AG09309 (cell line): ENCODE measurements at regions not wholly inside any gene's neighbourhood (a gene's known extent, or its start where the extent isn't known, plus 50 kb on each side); places are given as distances from the start of the nearest gene placed in this dataset.

Experiments
- DNase-seq: peaks from one replicate; pipeline ENCODE4 v3.0.0-alpha.2; 2010; ENCODE audit warnings: low read depth
- H3K4me3 ChIP-seq: 2 replicates; pipeline ENCODE4 v1.5.1; 2011; ENCODE audit warnings: mild to moderate bottlenecking, low read depth, low read length, moderate library complexity; ENCODE audit not compliant: control insufficient read depth
- TF ChIP-seq, protein P1 (sequence below): IDR thresholded peaks from 2 replicates; pipeline ENCODE4 v1.5.1; 2011; ENCODE audit warnings: mild to moderate bottlenecking, low read depth, low read length, inconsistent platforms; ENCODE audit not compliant: insufficient read depth, control insufficient read depth; ENCODE audit errors: missing control alignments

DNA sequence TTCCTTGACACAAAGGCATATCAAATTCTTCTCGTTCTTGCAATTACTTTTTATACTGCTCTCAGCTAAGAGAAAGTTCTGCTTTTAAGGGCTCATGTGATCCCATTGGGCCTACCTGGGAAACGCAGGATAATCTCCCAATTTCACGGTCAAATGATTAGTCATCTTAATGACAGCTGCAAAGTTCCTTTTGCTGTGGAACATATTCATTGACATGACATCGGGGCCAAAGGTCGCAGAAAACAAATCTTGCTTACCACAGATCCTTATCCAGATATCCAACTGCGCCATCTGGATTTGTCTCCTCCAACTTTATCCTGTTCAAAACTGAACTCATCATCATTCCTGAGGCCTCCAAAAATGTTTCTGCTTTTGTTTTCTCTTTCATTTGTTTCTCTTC is 1085.6 kb upstream of the WWC1 start:
- no peak overlapping the region for H3K4me3 ChIP-seq
- TF ChIP-seq, protein P1, sequence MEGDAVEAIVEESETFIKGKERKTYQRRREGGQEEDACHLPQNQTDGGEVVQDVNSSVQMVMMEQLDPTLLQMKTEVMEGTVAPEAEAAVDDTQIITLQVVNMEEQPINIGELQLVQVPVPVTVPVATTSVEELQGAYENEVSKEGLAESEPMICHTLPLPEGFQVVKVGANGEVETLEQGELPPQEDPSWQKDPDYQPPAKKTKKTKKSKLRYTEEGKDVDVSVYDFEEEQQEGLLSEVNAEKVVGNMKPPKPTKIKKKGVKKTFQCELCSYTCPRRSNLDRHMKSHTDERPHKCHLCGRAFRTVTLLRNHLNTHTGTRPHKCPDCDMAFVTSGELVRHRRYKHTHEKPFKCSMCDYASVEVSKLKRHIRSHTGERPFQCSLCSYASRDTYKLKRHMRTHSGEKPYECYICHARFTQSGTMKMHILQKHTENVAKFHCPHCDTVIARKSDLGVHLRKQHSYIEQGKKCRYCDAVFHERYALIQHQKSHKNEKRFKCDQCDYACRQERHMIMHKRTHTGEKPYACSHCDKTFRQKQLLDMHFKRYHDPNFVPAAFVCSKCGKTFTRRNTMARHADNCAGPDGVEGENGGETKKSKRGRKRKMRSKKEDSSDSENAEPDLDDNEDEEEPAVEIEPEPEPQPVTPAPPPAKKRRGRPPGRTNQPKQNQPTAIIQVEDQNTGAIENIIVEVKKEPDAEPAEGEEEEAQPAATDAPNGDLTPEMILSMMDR = no peak
- no peak for DNase-seq

DNA sequence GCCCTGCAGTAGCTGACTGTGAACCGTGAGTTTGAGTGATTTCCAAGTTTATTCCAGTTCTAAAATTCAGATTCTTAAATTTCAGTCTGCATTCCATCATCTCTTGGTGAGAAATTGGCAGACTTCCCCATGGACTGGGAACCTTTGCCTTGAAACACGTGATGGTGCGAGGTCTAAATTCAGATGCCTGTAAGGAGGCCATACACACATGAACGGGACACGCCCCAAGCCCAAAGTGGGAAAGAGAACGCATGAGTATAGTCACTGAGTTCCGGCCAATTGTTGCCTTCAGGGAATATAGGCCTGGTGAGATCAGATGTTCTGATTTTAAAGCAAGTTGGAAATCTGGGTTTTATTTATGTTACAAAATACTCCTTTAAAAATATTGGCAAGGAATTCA is 1084.4 kb upstream of the WWC1 start:
- peak; percentile 5 for DNase-seq
- TF ChIP-seq, protein P1 = no peak
- no peak overlapping the region for H3K4me3 ChIP-seq

DNA sequence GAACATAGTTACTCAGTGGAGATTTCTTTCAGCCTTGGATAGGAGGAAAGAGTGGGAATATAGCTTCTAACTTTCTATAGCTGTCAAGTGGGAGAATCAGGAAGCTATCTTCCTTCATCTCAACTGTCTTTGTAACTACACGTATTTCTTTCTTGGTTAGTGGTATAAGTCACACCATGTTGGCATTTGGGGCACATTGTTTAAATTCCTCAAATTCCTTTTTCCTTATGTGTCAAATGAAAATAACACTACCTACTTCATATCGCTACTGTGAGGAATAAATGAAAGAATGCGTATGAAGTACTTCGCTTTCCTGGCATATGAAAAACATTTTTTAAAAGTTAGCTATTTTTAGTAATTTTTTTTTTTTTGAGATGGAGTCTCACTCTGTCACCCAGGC is 1082.5 kb upstream of the WWC1 start:
- DNase-seq = no peak
- no peak overlapping the region for H3K4me3 ChIP-seq
- TF ChIP-seq, protein P1 = no peak

DNA sequence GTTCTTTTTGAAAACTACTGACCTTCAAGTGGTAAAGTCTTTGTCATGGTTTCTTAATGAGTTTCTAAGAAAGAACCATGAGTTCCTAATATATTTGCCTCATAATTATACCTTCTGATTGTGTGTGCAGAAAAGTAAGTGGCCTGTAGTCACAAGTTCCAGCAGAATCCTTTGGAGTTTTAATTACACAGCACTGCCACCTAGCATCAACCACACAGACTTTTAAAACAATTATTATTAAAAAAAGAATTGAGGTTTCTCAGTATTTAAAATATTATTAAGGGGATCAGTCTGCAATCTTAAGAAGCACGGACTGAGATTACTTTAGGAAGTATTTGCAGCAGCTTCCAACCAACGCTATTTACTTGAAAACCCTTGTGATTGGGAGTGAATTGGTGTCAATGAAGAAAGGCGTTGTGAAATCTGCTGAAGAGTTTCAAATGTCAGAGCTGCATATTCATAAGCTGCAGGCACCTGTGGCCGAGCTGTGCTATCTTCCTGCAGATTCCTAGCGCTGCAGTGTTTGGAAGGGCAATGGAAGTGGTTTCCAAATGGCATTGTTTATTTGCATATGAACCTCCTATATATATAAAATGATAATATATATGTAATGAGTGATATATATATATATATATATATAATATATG is 1074.2 kb upstream of the WWC1 start:
- no peak for DNase-seq
- no peak overlapping the region for H3K4me3 ChIP-seq
- TF ChIP-seq, protein P1 = no peak

DNA sequence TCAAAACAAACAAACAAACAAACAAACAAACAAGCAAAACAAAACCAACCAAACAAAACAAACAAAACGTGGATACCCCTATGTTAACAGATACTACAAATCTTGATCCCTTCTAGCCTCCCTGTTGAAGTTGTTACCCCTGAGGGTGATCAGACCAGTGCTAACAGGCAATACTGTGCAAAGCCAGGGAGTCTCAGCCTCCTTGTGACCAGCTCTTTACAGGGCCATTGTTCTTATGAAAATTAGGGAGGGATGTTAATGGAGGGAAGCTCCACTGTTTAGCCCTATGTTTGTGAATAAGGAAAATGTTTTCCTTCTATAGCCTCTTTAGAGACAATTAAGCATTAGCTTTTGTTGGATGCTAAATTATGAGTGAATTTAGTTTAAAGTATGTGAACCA is 1072.1 kb upstream of the WWC1 start:
- no peak overlapping the region for H3K4me3 ChIP-seq
- no peak for DNase-seq
- TF ChIP-seq, protein P1 = no peak

DNA sequence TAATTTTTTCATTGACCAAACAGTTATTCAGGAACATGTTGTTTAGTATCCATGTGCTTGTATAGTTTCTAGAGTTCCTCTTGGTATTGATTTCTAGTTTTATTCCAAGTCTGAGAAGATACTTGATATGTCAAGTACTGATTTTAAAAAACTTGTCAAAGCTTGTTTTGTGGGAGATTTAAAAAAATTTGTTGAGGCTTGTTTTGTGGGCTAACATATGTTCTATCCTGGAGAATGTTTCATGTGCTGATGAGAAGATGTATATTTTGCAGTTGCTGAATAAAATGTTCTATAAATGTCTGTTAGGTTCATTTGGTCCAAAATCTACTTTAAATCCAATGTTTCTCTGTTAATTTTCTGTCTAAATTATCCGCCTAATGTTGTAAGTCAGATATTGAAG is 1065.1 kb upstream of the WWC1 start:
- TF ChIP-seq, protein P1 = no peak
- H3K4me3 ChIP-seq = no peak overlapping the region
- DNase-seq = no peak

DNA sequence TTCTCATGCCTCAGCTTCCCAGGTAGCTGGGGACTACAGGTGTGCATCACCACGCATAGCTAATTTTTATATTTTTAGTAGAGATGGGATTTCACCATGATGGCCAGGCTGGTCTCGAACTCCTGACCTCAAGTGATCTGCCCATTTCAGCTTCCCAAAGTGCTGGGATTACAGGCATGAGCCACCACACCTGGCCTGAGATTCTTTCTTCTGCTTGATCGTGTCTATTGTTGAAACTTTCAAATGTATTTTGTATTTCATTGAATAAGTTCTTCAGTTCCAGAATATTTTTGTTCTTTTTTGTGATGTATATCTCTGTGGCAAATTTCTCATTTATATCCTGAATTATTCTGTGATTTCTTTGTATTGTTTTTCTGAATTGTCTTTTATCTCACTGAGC is 1063.3 kb upstream of the WWC1 start:
- TF ChIP-seq, protein P1 = no peak
- H3K4me3 ChIP-seq = no peak overlapping the region

More for the DNA sequence above, 1063.3 kb upstream of the WWC1 start:
- DNase-seq = no peak
